NCI-H128 (cell line): ENCODE measurements at regions not wholly inside any gene's neighbourhood (a gene's known extent, or its start where the extent isn't known, plus 50 kb on each side); places are given as distances from the start of the nearest gene placed in this dataset.

Experiments
- DNase-seq: peaks from one replicate; lab custom pipeline; 2025; ENCODE audit not compliant: unreplicated experiment; lab: John Stamatoyannopoulos, UW

GRCh38 chr1:11338284-11338924, 65.4 kb downstream of the UBIAD1 start:
- no peak for DNase-seq

- DNase-seq = peak; percentile 81
Observed at GRCh38 chr1:11339346-11340232, 66.6 kb downstream of the UBIAD1 start.

DNA sequence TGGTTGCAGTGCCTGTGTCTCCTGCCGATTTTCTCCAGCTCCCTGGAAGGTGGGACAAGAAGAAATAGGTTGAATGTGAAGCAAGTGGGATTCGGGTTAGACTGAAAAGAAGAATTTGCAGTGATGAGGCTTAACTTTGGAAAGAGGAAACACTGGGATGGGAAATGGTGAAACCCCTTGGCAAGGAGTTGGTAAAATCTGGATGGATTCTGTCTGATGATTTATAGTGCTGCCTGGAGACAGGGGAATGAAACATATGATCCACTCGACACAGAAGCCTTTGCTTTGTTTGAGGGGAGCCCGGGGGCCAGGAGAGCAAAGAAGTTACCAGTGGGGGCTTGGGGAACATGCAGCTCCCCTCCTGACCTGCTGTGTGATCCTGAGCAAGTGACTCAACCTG, 67.2 kb downstream of the UBIAD1 start:
- DNase-seq = no peak

- DNase-seq = no peak
Observed at GRCh38 chr1:11341901-11342552, 69.0 kb downstream of the UBIAD1 start.

- DNase-seq = no peak
Observed at GRCh38 chr1:11342621-11343032, 69.6 kb downstream of the UBIAD1 start.

GRCh38 chr1:11345971-11346715, 73.1 kb downstream of the UBIAD1 start:
- no peak for DNase-seq

GRCh38 chr1:11350265-11350664, 77.3 kb downstream of the UBIAD1 start:
- DNase-seq = no peak

- no peak for DNase-seq
Observed at GRCh38 chr1:11352058-11352715, 79.2 kb downstream of the UBIAD1 start.

GRCh38 chr1:11352816-11353799, 80.1 kb downstream of the UBIAD1 start:
- no peak for DNase-seq

DNA sequence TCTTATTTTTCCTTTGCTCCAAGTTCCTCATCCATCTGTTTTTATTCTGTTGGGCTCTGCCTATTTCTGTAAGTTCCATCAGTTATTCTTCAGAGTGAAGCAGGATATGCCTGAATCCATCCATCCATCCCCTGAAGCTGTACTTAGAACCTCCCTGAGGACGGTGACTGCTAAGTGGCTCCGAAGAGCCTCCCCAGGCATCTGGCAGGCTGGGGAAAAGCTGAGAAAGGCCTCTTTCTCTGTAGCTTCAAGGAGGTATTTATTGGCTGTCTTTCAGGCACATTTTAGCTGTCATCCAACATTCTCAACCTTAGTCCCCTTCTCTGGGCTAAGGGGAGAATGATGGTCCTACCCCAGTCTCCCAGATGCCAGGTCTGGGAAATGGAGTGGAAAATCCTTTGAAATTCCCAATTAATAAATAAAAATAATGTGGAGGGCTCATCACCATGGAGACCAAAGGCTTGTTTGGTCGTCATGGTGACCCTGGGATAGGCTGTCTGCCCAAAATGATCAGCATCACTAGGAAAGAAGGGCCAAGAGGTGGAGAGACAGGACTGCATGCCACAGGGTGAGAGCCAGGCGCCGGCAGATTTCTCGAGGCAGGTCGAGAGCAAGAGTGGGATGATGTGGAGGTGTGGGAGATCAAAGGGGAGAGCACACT, 82.0 kb downstream of the UBIAD1 start:
- DNase-seq = no peak

DNA sequence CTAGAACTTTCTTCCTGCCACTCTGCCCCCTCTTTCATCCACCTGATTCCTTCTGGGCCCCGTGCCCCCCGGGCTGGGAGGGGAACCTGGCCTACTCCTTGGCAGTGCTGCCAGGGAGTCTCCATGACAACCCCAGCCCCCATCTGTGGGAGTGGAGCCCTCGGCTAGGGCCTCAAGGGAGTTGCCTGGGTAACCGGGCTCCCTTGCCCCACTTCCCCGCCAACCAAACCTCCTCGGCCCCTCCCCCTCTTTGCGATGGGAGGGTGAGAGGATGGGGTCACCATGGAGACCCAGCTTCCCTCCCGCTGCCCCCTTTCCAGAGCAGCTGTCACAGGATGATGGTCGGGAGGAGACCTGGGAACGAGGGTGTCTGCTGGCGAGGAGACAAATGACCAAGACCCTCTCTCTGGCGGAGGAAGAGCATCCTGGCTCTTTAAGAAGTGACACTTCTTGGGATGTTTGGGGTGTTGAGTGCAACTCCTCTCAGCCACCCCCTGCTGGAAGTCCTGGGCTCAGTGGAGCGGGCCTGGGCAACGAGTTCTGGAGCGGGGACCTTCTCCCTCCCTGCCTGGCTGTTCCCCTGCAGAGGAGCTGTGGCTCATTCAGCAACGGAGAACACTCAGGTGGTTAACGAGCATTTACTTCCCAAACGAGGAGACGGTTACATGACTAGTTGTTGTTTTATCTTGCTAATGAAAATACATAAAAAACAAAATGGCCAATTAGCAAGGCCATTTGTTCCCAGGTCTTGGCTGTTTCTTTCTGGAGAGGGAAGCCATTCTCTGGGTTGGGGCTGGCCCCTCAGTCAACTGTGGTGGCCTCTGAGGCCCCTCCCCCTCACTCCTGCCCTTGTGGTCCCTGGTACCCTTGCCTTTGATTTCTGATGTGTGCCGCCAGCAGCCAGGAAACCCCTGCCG, 82.8 kb downstream of the UBIAD1 start:
- DNase-seq = peak; percentile 80

DNA sequence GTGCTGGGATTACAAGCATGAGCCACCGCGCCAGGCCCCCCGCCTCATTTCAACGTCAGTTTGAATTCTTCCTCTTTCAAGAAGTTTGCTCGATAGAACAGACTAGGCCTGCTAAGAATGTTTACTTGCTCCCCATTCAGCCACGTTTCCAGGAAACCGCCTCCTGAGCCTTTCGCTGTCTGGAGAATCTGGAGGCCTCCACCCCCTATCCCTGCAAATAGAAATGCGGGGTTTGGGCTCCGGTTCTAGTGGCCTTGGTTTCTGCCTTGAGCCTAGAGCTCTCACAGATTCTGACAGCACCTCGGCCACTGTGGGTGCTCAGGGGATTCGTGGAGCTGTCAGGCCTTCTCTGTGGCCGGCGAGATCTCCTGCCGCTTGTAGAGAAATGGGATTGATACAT, 84.3 kb downstream of the UBIAD1 start:
- no peak for DNase-seq

- DNase-seq = no peak
Observed at GRCh38 chr1:11358984-11359383, 86.0 kb downstream of the UBIAD1 start.

GRCh38 chr1:11362547-11363021, 89.6 kb downstream of the UBIAD1 start:
- DNase-seq = no peak

DNA sequence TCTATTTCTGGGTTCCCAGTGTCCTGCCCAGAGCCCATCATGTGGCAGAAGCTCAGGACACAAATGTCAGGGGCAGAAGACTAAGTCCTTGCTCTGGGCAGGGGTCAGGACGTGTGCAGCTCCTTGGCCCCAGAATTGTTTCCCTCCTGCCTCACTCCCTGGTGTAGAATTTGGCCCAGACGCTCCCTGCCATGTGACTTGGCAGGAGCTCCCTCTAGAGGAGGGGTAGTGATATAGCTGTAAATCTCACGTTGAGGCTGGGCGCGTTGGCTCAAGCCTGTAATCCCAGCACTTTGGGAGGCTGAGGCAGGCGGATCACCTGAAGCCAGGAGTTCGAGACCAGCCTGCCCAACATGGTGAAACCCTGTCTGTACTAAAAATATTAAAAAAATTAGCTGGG, 91.2 kb downstream of the UBIAD1 start:
- no peak for DNase-seq

GRCh38 chr1:11365744-11366387, 92.9 kb downstream of the UBIAD1 start:
- no peak for DNase-seq
